H1 (cell line): ENCODE measurements at regions not wholly inside any gene's neighbourhood (a gene's known extent, or its start where the extent isn't known, plus 50 kb on each side); places are given as distances from the start of the nearest gene placed in this dataset.

Experiments
- CTCF ChIA-PET: fragments of 300-600 bp; sonication (Branson Sonifier 250); formaldehyde crosslinking; loops from one replicate; lab custom pipeline; 2021; ENCODE audit not compliant: partially characterized antibody; lab: Charles Lee
- POLR2A ChIA-PET: fragments of 300-600 bp; sonication (Branson Sonifier 250); formaldehyde crosslinking; loops from one replicate; lab custom pipeline; 2021; ENCODE audit warnings: inconsistent platforms; ENCODE audit not compliant: partially characterized antibody; lab: Charles Lee
- DNase-seq, 2 experiments: peaks; one replicate each; pipeline versions ENCODE4 v3.0.0 to v3.0.0-alpha.2; 2010 to 2022; ENCODE audit warnings: low spot score in 2 of 2, low read depth in 1 of 2, mixed read lengths in 1 of 2
- FAIRE-seq: peaks from 2 replicates; lab custom pipeline; 2011; peaks lifted over from hg19 to GRCh38; lab: Jason Lieb, UNC
- H2AFZ ChIP-seq: 2 replicates; pipeline ENCODE4 v1.8.1; 2012; ENCODE audit warnings: low read length, inconsistent platforms
- H2AK5ac ChIP-seq: 2 replicates; pipeline ENCODE4 v1.6.1; 2013; ENCODE audit warnings: low read depth, low read length
- H2BK120ac ChIP-seq: replicated peaks from 2 replicates; pipeline ENCODE3; 2013; ENCODE audit warnings: low read depth, low read length, inconsistent platforms
- H2BK12ac ChIP-seq: 2 replicates; pipeline ENCODE4 v1.6.1; 2013; ENCODE audit warnings: low read depth, low read length
- H2BK15ac ChIP-seq: 2 replicates; pipeline ENCODE4 v1.6.1; 2013; ENCODE audit warnings: low read length
- H2BK20ac ChIP-seq: 2 replicates; pipeline ENCODE4 v1.6.1; 2013; ENCODE audit warnings: low read length
- H2BK5ac ChIP-seq: 2 replicates; pipeline ENCODE4 v1.6.1; 2013; ENCODE audit warnings: low read depth, low read length
- H3K14ac ChIP-seq: 2 replicates; pipeline ENCODE4 v1.6.1; 2013; ENCODE audit warnings: inconsistent platforms; ENCODE audit not compliant: insufficient read length
- H3K18ac ChIP-seq: 2 replicates; pipeline ENCODE4 v1.6.1; 2013; ENCODE audit warnings: low read length; ENCODE audit errors: extremely low read depth
- H3K23ac ChIP-seq: 2 replicates; pipeline ENCODE4 v1.6.1; 2013; ENCODE audit warnings: inconsistent platforms; ENCODE audit not compliant: insufficient read length
- H3K23me2 ChIP-seq: 2 replicates; pipeline ENCODE4 v1.6.1; 2013; ENCODE audit warnings: low read depth, low read length
- H3K27ac ChIP-seq: 2 replicates; pipeline ENCODE4 v1.6.1; 2011; ENCODE audit warnings: low read depth, low read length, inconsistent platforms
- H3K27me3 ChIP-seq, 4 experiments: replicated peaks in 1 of 4; 1 replicate in 1 of 4; 2 replicates in 3 of 4; pipeline versions ENCODE4 v1.6.1 to v1.8.1; 2011 to 2013; ENCODE audit warnings: low read length in 3 of 4, mild to moderate bottlenecking in 3 of 4, inconsistent platforms in 2 of 4, mixed read lengths in 2 of 4, moderate library complexity in 1 of 4; ENCODE audit not compliant: control insufficient read depth in 3 of 4, insufficient read depth in 3 of 4; ENCODE audit errors: extremely low read depth in 1 of 4
- H3K36me3 ChIP-seq, 4 experiments: 2 replicates each; pipeline versions ENCODE4 v1.6.1 to v1.8.1; 2011 to 2013; ENCODE audit warnings: mild to moderate bottlenecking in 4 of 4, low read length in 3 of 4, moderate library complexity in 2 of 4, control low read depth in 1 of 4, inconsistent platforms in 1 of 4; ENCODE audit not compliant: insufficient read depth in 4 of 4, control insufficient read depth in 2 of 4
- H3K4ac ChIP-seq: replicated peaks from 2 replicates; pipeline ENCODE3; 2013; ENCODE audit warnings: low read length, low read depth, mixed read lengths, inconsistent platforms; ENCODE audit not compliant: insufficient read length
- H3K4me1 ChIP-seq, 4 experiments: replicated peaks in 1 of 4; 1 replicate in 1 of 4; 2 replicates in 3 of 4; pipeline versions ENCODE4 v1.6.1 to v1.8.1; 2011 to 2013; ENCODE audit warnings: low read length in 3 of 4, inconsistent platforms in 2 of 4, mixed read lengths in 1 of 4; ENCODE audit not compliant: insufficient read depth in 4 of 4, control insufficient read depth in 3 of 4
- H3K4me2 ChIP-seq, 2 experiments: 2 replicates each; pipeline versions ENCODE4 v1.6.1 to v1.8.1; 2011 to 2013; ENCODE audit warnings: low read depth in 2 of 2, low read length in 2 of 2, control low read depth in 1 of 2, inconsistent platforms in 1 of 2, mild to moderate bottlenecking in 1 of 2; ENCODE audit not compliant: insufficient read depth in 1 of 2
- H3K4me3 ChIP-seq, 4 experiments: fragments of 200-600, 300-600 bp in 1 of 4; sonication (generic), shearing (Covaris generic), sonication (Bioruptor Twin) in 1 of 4; 2 replicates each; pipeline versions ENCODE4 v1.5.1 to v1.8.1; 2011 to 2016; ENCODE audit warnings: low read length in 4 of 4, low read depth in 3 of 4, control low read depth in 2 of 4, inconsistent platforms in 2 of 4, mild to moderate bottlenecking in 2 of 4, mixed read lengths in 1 of 4, moderate library complexity in 1 of 4; ENCODE audit not compliant: insufficient read depth in 2 of 4; ENCODE audit errors: extremely low read depth in 1 of 4
- H3K56ac ChIP-seq: replicated peaks from 2 replicates; pipeline ENCODE3; 2013; ENCODE audit warnings: low read depth, mild to moderate bottlenecking, mixed read lengths, low read length, inconsistent platforms; ENCODE audit not compliant: insufficient read length
- H3K79me1 ChIP-seq: 2 replicates; pipeline ENCODE4 v1.6.1; 2013; ENCODE audit warnings: low read depth, low read length, control low read depth
- H3K79me2 ChIP-seq, 2 experiments: 2 replicates each; pipeline versions ENCODE4 v1.6.1 to v1.8.1; 2012 to 2013; ENCODE audit warnings: low read length in 2 of 2, mild to moderate bottlenecking in 2 of 2, inconsistent platforms in 1 of 2; ENCODE audit not compliant: insufficient read depth in 2 of 2, control insufficient read depth in 1 of 2
- H3K9ac ChIP-seq, 4 experiments: replicated peaks in 1 of 4; 1 replicate in 1 of 4; 2 replicates in 3 of 4; pipeline versions ENCODE4 v1.6.1 to v1.8.1; 2011 to 2013; ENCODE audit warnings: low read depth in 3 of 4, low read length in 3 of 4, control low read depth in 2 of 4, mild to moderate bottlenecking in 2 of 4, moderate library complexity in 2 of 4, inconsistent platforms in 1 of 4; ENCODE audit errors: extremely low read depth in 1 of 4
- H3K9me3 ChIP-seq, 2 experiments: 2 replicates each; pipeline versions ENCODE4 v1.6.1 to v1.8.1; 2012 to 2013; ENCODE audit warnings: mild to moderate bottlenecking in 2 of 2, moderate library complexity in 2 of 2, control low read depth in 1 of 2, inconsistent platforms in 1 of 2, low read depth in 1 of 2, low read length in 1 of 2, mixed read lengths in 1 of 2; ENCODE audit not compliant: insufficient read depth in 2 of 2
- H4K20me1 ChIP-seq, 2 experiments: replicated peaks in 1 of 2; 2 replicates each; pipeline versions ENCODE3 to v1.8.1; 2011 to 2013; ENCODE audit warnings: inconsistent platforms in 2 of 2, low read length in 2 of 2, mild to moderate bottlenecking in 1 of 2; ENCODE audit not compliant: insufficient read depth in 2 of 2, control insufficient read depth in 1 of 2
- H4K5ac ChIP-seq: 2 replicates; pipeline ENCODE4 v1.6.1; 2013; ENCODE audit warnings: low read length, low read depth, mixed read lengths, inconsistent platforms; ENCODE audit not compliant: insufficient read length
- H4K8ac ChIP-seq: 2 replicates; pipeline ENCODE4 v1.8.0; 2013; ENCODE audit warnings: mild to moderate bottlenecking, moderate library complexity, low read length, inconsistent platforms; ENCODE audit not compliant: insufficient read depth; ENCODE audit errors: extremely low read depth
- H4K91ac ChIP-seq: replicated peaks from 2 replicates; pipeline ENCODE3; 2013; ENCODE audit warnings: low read length, mixed read lengths, inconsistent platforms; ENCODE audit not compliant: insufficient read length
- BRCA1 ChIP-seq: IDR thresholded peaks from 2 replicates; pipeline ENCODE4 v1.6.1; 2012; ENCODE audit warnings: low read depth, low read length, improper control_type of control experiment
- KDM5A ChIP-seq: fragments of 200-600 bp; IDR thresholded peaks from 2 replicates; pipeline ENCODE4 v1.7.1; 2012; ENCODE audit warnings: mild to moderate bottlenecking, low read length, inconsistent platforms, mixed read lengths
- RAD21 ChIP-seq, 2 experiments: IDR thresholded peaks in 1 of 2; conservative IDR thresholded peaks in 1 of 2; 2 replicates each; pipeline ENCODE4 v1.6.1; 2011; ENCODE audit warnings: low read depth in 2 of 2, low read length in 2 of 2, improper control_type of control experiment in 1 of 2, inconsistent platforms in 1 of 2, mild to moderate bottlenecking in 1 of 2, moderate library complexity in 1 of 2
- RXRA ChIP-seq: IDR thresholded peaks from 2 replicates; pipeline ENCODE4 v1.6.1; 2011; ENCODE audit warnings: low read depth, mild to moderate bottlenecking, low read length, moderate library complexity; ENCODE audit not compliant: insufficient read depth
- WGBS, 2 experiments: shearing (Covaris generic) in 1 of 2; methylation state at CpG; one replicate each; pipeline versions ENCODE4 v1.1.6 to v1.1.7; 2013 to 2015; ENCODE audit warnings: low lambda C conversion rate in 2 of 2, mixed read lengths in 2 of 2, inconsistent platforms in 1 of 2, low coverage in 1 of 2, missing lambda C conversion rate in 1 of 2; ENCODE audit not compliant: insufficient replicate concordance in 2 of 2, insufficient coverage in 1 of 2, insufficient read length in 1 of 2; ENCODE audit errors: extremely low coverage in 1 of 2, missing lambda C conversion rate in 1 of 2; 5-methylcytosine and 5-hydroxymethylcytosine counted together
- TF ChIP-seq, protein P1 (sequence below), 3 experiments: IDR thresholded peaks; 1 replicate in 2 of 3; 2 replicates in 1 of 3; pipeline versions ENCODE4 v1.5.1 to v1.6.1; 2011; ENCODE audit warnings: low read length in 3 of 3, mild to moderate bottlenecking in 3 of 3, inconsistent platforms in 2 of 3, low read depth in 1 of 3, moderate library complexity in 1 of 3; ENCODE audit not compliant: insufficient read depth in 1 of 3; ENCODE audit errors: control extremely low read depth in 1 of 3

DNA sequence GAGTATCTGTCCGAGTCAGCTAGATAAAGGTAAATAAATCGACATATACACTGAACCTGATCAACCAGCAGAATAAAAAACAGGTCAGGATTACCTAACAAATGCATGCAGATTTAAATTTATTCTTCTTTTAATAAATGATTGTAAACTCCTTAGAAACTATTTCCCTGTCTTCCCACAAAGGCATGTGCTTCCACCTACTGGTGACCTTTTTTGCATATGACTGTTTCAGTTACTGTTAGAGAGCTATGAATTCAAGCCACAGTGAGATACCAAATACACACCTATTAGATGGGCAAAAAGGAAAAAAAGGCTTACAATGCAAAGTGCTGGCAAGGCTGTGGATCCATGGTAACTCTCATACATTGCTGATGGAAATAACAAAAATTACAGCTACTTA, 957.4 kb upstream of the NCAM2 start:
- no peak overlapping the region for H3K14ac ChIP-seq
- no peak overlapping the region for H3K18ac ChIP-seq
- no peaks in the 10 kb centered on the region for H3K36me3 ChIP-seq
- H3K27ac ChIP-seq, result no peak overlapping the region
- ChIA-PET POLR2A (no interaction called here), CTCF (interaction anchor here (0.6 to 2.1 kb wide), 18 partner anchors 8 to 1512 kb away, joined by 3 to 14 read pairs (median 3); no protein-coding TSS in a partner anchor)
- FAIRE-seq (no peak), DNase-seq (no peak)
- no peaks in the 10 kb centered on the region for H3K23me2 ChIP-seq
- H3K27me3 ChIP-seq, result no peaks in the 10 kb centered on the region
- H3K9ac ChIP-seq, result no peak overlapping the region
- no peak overlapping the region for H2BK20ac ChIP-seq
- H3K4me2 ChIP-seq, result no peak overlapping the region
- no peak overlapping the region for H2BK15ac ChIP-seq
- H4K20me1 ChIP-seq, result no peaks in the 10 kb centered on the region
- H3K23ac ChIP-seq, result no peak overlapping the region
- no peak overlapping the region for H2BK5ac ChIP-seq
- H4K91ac ChIP-seq, result no peak overlapping the region
- H2BK120ac ChIP-seq, result no peak overlapping the region
- no peak overlapping the region for H2AFZ ChIP-seq
- H2AK5ac ChIP-seq, result no peak overlapping the region
- H4K5ac ChIP-seq, result no peak overlapping the region
- no peak overlapping the region for H3K56ac ChIP-seq
- H3K79me1 ChIP-seq, result no peaks in the 10 kb centered on the region
- no peaks in the 10 kb centered on the region for H3K79me2 ChIP-seq
- no peak overlapping the region for H2BK12ac ChIP-seq
- no peak overlapping the region for H4K8ac ChIP-seq
- H3K4me1 ChIP-seq, result peaks cover 0 to 2% (median 0%) of the 10 kb centered on the region in 4 experiments; a peak in 1 of 7 replicates
- 84% methylated on average over 2 of the region's 2 CpGs; no CpG with 5 or more reads in 1 of the 2 experiments for WGBS, 2 experiments
- no peak for TF ChIP-seq BRCA1
- TF ChIP-seq KDM5A, result no peak
- peak; percentile 47 to 55 for TF ChIP-seq RAD21 (IDR thresholded peaks at IDR 0.05 in 1 of 2, conservative IDR thresholded peaks at IDR 0.05 in 1 of 2; ENCODE audit: low read depth in 2 of 2, low read length in 2 of 2)
- no peak for TF ChIP-seq RXRA
- TF ChIP-seq, protein P1, sequence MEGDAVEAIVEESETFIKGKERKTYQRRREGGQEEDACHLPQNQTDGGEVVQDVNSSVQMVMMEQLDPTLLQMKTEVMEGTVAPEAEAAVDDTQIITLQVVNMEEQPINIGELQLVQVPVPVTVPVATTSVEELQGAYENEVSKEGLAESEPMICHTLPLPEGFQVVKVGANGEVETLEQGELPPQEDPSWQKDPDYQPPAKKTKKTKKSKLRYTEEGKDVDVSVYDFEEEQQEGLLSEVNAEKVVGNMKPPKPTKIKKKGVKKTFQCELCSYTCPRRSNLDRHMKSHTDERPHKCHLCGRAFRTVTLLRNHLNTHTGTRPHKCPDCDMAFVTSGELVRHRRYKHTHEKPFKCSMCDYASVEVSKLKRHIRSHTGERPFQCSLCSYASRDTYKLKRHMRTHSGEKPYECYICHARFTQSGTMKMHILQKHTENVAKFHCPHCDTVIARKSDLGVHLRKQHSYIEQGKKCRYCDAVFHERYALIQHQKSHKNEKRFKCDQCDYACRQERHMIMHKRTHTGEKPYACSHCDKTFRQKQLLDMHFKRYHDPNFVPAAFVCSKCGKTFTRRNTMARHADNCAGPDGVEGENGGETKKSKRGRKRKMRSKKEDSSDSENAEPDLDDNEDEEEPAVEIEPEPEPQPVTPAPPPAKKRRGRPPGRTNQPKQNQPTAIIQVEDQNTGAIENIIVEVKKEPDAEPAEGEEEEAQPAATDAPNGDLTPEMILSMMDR (IDR thresholded peaks at IDR 0.05; ENCODE audit: control extremely low read depth in 1 of 3, insufficient read depth in 1 of 3, low read depth in 1 of 3, low read length in 3 of 3), result peak in 2 of 3 experiments; percentile 22 to 39; a peak in 2 of 4 replicates
- no peak overlapping the region for H3K4ac ChIP-seq
- no peak overlapping the region for H3K4me3 ChIP-seq
- H3K9me3 ChIP-seq, result 0 out of 4 replicates have a peak, but pooled peaks cover 0 to 6% of the 10 kb centered on the region in 2 experiments
